HepG2 (cell line): ENCODE measurements at regions not wholly inside any gene's neighbourhood (a gene's known extent, or its start where the extent isn't known, plus 50 kb on each side); places are given as distances from the start of the nearest gene placed in this dataset.

ENCODE experiments used
- CBFB ChIP-seq: sonication (generic); formaldehyde crosslinking; IDR thresholded peaks from 2 replicates; pipeline ENCODE4 v1.4.0; 2020; ENCODE audit warnings: missing genetic modification reagents
- JARID2 ChIP-seq: sonication (generic); formaldehyde crosslinking; IDR thresholded peaks from 2 replicates; pipeline ENCODE4 v1.8.1; 2023; ENCODE audit warnings: missing genetic modification reagents, inconsistent platforms; ENCODE audit not compliant: insufficient replicate concordance
- KDM5B ChIP-seq: sonication (generic); formaldehyde crosslinking; IDR thresholded peaks from 2 replicates; pipeline ENCODE4 v1.4.0; 2020; ENCODE audit warnings: missing genetic modification reagents, mild to moderate bottlenecking, borderline replicate concordance
- MTF2 ChIP-seq: sonication (generic); formaldehyde crosslinking; IDR thresholded peaks from 2 replicates; pipeline ENCODE4 v1.5.0; 2020; ENCODE audit warnings: missing genetic modification reagents, borderline replicate concordance
- NCOA1 ChIP-seq: sonication (generic); formaldehyde crosslinking; IDR thresholded peaks from 2 replicates; pipeline ENCODE4 v1.9.0; 2021; ENCODE audit warnings: missing genetic modification reagents
- NFE2L2 ChIP-seq: fragments of 150-350 bp; IDR thresholded peaks from 2 replicates; pipeline ENCODE4 v1.6.1; 2014; ENCODE audit warnings: low read length
- NPAS2 ChIP-seq: sonication (generic); formaldehyde crosslinking; IDR thresholded peaks from 2 replicates; pipeline ENCODE4 v1.8.0; 2022; ENCODE audit warnings: mild to moderate bottlenecking, missing genetic modification reagents, borderline replicate concordance
- PAX8 ChIP-seq: sonication (generic); formaldehyde crosslinking; IDR thresholded peaks from 2 replicates; pipeline ENCODE4 v1.8.0; 2022; ENCODE audit warnings: mild to moderate bottlenecking, missing genetic modification reagents, borderline replicate concordance
- PCBP2 ChIP-seq: fragments of 200-400 bp; formaldehyde crosslinking; optimal IDR thresholded peaks from 2 replicates; pipeline ENCODE3; 2018; ENCODE audit warnings: low read length, low read depth; ENCODE audit not compliant: poor library complexity, severe bottlenecking
- PHF5A ChIP-seq: IDR thresholded peaks from one replicate; pipeline ENCODE4 v1.6.1; 2018; ENCODE audit warnings: low read depth, missing genetic modification reagents; ENCODE audit not compliant: unreplicated experiment
- PPARG ChIP-seq: conservative IDR thresholded peaks from 2 replicates; pipeline ENCODE4 v1.6.1; 2016; ENCODE audit warnings: missing biosample characterization, missing genetic modification reagents
- RARG ChIP-seq: sonication (generic); formaldehyde crosslinking; IDR thresholded peaks from 2 replicates; pipeline ENCODE4 v1.4.0; 2020; ENCODE audit warnings: low read depth, mild to moderate bottlenecking, missing genetic modification reagents
- RBM39 ChIP-seq: fragments of 200-400 bp; formaldehyde crosslinking; IDR thresholded peaks from one replicate; pipeline ENCODE4 v1.6.1; 2018; ENCODE audit warnings: antibody characterized with exemption, mild to moderate bottlenecking, low read depth, low read length; ENCODE audit not compliant: poor library complexity, severe bottlenecking
- SKI ChIP-seq: fragments of 450-650 bp; IDR thresholded peaks from one replicate; pipeline ENCODE4 v1.6.1; 2018; ENCODE audit warnings: mild to moderate bottlenecking; ENCODE audit not compliant: partially characterized antibody
- SRSF1 ChIP-seq: fragments of 200-400 bp; formaldehyde crosslinking; optimal IDR thresholded peaks from 2 replicates; pipeline ENCODE3; 2017; ENCODE audit warnings: mild to moderate bottlenecking, low read depth, low read length, moderate library complexity
- STAG1 ChIP-seq: sonication (generic); formaldehyde crosslinking; IDR thresholded peaks from 2 replicates; pipeline ENCODE4 v1.4.0; 2020; ENCODE audit warnings: missing genetic modification reagents
- TAF15 ChIP-seq: fragments of 200-400 bp; formaldehyde crosslinking; IDR thresholded peaks from one replicate; pipeline ENCODE4 v1.6.1; 2018; ENCODE audit warnings: mild to moderate bottlenecking, low read depth, low read length; ENCODE audit not compliant: poor library complexity, severe bottlenecking
- TMF1 ChIP-seq: sonication (generic); formaldehyde crosslinking; IDR thresholded peaks from 2 replicates; pipeline ENCODE4 v1.8.1; 2022; ENCODE audit warnings: low read depth, missing genetic modification reagents
- ZBTB38 ChIP-seq: sonication (generic); formaldehyde crosslinking; IDR thresholded peaks from 2 replicates; pipeline ENCODE4 v1.5.1; 2020; ENCODE audit warnings: mild to moderate bottlenecking, missing genetic modification reagents
- ZFP82 ChIP-seq: sonication (generic); formaldehyde crosslinking; IDR thresholded peaks from 2 replicates; pipeline ENCODE4 v1.5.1; 2020; ENCODE audit warnings: mild to moderate bottlenecking, missing genetic modification reagents, borderline replicate concordance
- ZNF180 ChIP-seq: sonication (generic); formaldehyde crosslinking; IDR thresholded peaks from 2 replicates; pipeline ENCODE4 v1.4.0; 2020; ENCODE audit warnings: low read depth, missing genetic modification reagents, borderline replicate concordance
- ZNF292 ChIP-seq: sonication (generic); formaldehyde crosslinking; IDR thresholded peaks from 2 replicates; pipeline ENCODE4 v1.8.1; 2022; ENCODE audit warnings: mild to moderate bottlenecking, low read depth, missing genetic modification reagents, borderline replicate concordance
- ZNF337 ChIP-seq: sonication (generic); formaldehyde crosslinking; IDR thresholded peaks from 2 replicates; pipeline ENCODE4 v1.5.1; 2020; ENCODE audit warnings: missing genetic modification reagents, low read depth, mild to moderate bottlenecking, borderline replicate concordance
- ZNF382 ChIP-seq: sonication (generic); formaldehyde crosslinking; IDR thresholded peaks from 2 replicates; pipeline ENCODE4 v1.5.0; 2020; ENCODE audit warnings: missing genetic modification reagents, mild to moderate bottlenecking, borderline replicate concordance
- ZNF441 ChIP-seq: sonication (generic); formaldehyde crosslinking; IDR thresholded peaks from 2 replicates; pipeline ENCODE4 v1.7.0; 2021; ENCODE audit warnings: missing genetic modification reagents, borderline replicate concordance
- ZNF446 ChIP-seq: sonication (generic); formaldehyde crosslinking; IDR thresholded peaks from 2 replicates; pipeline ENCODE4 v1.5.0; 2020; ENCODE audit warnings: mild to moderate bottlenecking, missing genetic modification reagents
- TF ChIP-seq, protein P1 (sequence below): sonication (generic); formaldehyde crosslinking; IDR thresholded peaks from 2 replicates; pipeline ENCODE4 v1.5.0; 2020; ENCODE audit warnings: mild to moderate bottlenecking, missing genetic modification reagents, moderate library complexity
- TF ChIP-seq, protein P2 (sequence below): sonication (generic); formaldehyde crosslinking; IDR thresholded peaks from 2 replicates; pipeline ENCODE4 v1.5.1; 2020; ENCODE audit warnings: missing genetic modification reagents, mild to moderate bottlenecking, borderline replicate concordance

DNA sequence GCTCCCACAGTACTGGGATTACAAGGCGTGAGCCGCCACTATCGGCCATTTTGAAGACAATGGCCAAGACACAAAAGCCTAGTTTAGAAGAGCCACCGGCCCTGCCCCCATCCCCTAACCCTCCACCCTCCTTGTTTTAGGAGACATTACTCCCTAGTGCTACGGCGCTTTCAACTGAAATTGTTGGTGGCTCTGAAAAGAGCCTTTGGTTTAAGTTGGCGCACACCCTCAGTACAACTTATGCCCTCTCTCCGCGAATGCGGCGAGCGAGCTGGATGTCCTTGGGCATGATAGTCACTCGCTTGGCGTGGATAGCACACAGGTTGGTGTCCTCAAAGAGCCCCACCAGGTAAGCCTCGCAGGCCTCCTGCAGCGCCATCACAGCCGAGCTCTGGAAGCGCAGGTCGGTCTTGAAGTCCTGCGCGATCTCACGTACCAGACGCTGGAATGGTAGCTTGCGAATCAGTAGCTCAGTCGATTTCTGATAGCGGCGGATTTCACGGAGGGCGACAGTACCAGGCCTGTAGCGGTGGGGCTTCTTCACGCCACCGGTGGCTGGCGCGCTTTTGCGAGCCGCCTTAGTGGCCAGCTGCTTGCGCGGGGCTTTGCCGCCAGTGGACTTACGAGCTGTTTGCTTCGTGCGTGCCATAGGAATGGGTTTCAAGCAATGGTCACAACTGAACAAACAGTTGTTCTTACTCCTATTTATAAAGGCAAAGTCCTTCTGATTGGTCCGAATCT lies 114.9 kb upstream of the BTN3A2 start (continued):
- TF ChIP-seq MTF2 (CRISPR knock-in tag) (no peak), TMF1 (CRISPR knock-in tag) (peak; percentile 29; the same call in 1 of the 2 replicates), ZFP82 (CRISPR knock-in tag) (peak; percentile 62; the same call in 1 of the 2 replicates), NPAS2 (CRISPR knock-in tag) (no peak), ZNF337 (peak; percentile 41; the same call in 1 of the 2 replicates), PHF5A (CRISPR knock-in tag) (no peak), SKI (no peak), ZNF180 (CRISPR knock-in tag) (no peak), RBM39 (peak; percentile 38), KDM5B (peak; percentile 90; the same call in 1 of the 2 replicates), ZNF292 (no peak), SRSF1 (no peak), JARID2 (no peak), NCOA1 (CRISPR knock-in tag) (no peak), ZNF446 (peak; percentile 64; the same call in 1 of the 2 replicates), STAG1 (CRISPR knock-in tag) (peak; percentile 25; the same call in 1 of the 2 replicates), PAX8 (CRISPR knock-in tag) (no peak), TAF15 (no peak), PPARG (CRISPR knock-in tag) (no peak), ZBTB38 (CRISPR knock-in tag) (no peak), RARG (CRISPR knock-in tag) (no peak), NFE2L2 (no peak), ZNF441 (CRISPR knock-in tag) (peak; percentile 82), CBFB (no peak), ZNF382 (CRISPR knock-in tag) (no peak), PCBP2 (peak; percentile 73)
- TF ChIP-seq, protein P1, sequence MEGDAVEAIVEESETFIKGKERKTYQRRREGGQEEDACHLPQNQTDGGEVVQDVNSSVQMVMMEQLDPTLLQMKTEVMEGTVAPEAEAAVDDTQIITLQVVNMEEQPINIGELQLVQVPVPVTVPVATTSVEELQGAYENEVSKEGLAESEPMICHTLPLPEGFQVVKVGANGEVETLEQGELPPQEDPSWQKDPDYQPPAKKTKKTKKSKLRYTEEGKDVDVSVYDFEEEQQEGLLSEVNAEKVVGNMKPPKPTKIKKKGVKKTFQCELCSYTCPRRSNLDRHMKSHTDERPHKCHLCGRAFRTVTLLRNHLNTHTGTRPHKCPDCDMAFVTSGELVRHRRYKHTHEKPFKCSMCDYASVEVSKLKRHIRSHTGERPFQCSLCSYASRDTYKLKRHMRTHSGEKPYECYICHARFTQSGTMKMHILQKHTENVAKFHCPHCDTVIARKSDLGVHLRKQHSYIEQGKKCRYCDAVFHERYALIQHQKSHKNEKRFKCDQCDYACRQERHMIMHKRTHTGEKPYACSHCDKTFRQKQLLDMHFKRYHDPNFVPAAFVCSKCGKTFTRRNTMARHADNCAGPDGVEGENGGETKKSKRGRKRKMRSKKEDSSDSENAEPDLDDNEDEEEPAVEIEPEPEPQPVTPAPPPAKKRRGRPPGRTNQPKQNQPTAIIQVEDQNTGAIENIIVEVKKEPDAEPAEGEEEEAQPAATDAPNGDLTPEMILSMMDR (CRISPR knock-in tag) = peak; percentile 72
- TF ChIP-seq, protein P2, sequence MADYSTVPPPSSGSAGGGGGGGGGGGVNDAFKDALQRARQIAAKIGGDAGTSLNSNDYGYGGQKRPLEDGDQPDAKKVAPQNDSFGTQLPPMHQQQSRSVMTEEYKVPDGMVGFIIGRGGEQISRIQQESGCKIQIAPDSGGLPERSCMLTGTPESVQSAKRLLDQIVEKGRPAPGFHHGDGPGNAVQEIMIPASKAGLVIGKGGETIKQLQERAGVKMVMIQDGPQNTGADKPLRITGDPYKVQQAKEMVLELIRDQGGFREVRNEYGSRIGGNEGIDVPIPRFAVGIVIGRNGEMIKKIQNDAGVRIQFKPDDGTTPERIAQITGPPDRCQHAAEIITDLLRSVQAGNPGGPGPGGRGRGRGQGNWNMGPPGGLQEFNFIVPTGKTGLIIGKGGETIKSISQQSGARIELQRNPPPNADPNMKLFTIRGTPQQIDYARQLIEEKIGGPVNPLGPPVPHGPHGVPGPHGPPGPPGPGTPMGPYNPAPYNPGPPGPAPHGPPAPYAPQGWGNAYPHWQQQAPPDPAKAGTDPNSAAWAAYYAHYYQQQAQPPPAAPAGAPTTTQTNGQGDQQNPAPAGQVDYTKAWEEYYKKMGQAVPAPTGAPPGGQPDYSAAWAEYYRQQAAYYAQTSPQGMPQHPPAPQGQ (CRISPR knock-in tag) = no peak
